Trophoblast cell (in vitro differentiated cells and primary cell): ENCODE measurements at regions not wholly inside any gene's neighbourhood (a gene's known extent, or its start where the extent isn't known, plus 50 kb on each side); places are given as distances from the start of the nearest gene placed in this dataset.

Source experiments
- DNase-seq, 2 donors: peaks; one replicate each; pipeline ENCODE4 v3.0.0-alpha.2; 2016
- H2AFZ ChIP-seq: 2 replicates; pipeline ENCODE4 v1.6.1; 2013; ENCODE audit warnings: low read length, moderate library complexity, mild to moderate bottlenecking; ENCODE audit not compliant: insufficient read depth, poor library complexity
- H2AK5ac ChIP-seq: 2 replicates; pipeline ENCODE4 v1.6.1; 2013; ENCODE audit warnings: mild to moderate bottlenecking, low read length
- H2BK120ac ChIP-seq: 2 replicates; pipeline ENCODE4 v1.6.1; 2013; ENCODE audit warnings: low read length, mild to moderate bottlenecking, moderate library complexity; ENCODE audit not compliant: insufficient read depth, poor library complexity
- H2BK12ac ChIP-seq: 2 replicates; pipeline ENCODE4 v1.6.1; 2013; ENCODE audit warnings: mild to moderate bottlenecking, low read length, moderate library complexity
- H2BK5ac ChIP-seq: 2 replicates; pipeline ENCODE4 v1.6.1; 2013; ENCODE audit warnings: low read length, low read depth, moderate library complexity, mild to moderate bottlenecking; ENCODE audit not compliant: poor library complexity
- H3K14ac ChIP-seq: 2 replicates; pipeline ENCODE4 v1.6.1; 2013; ENCODE audit warnings: mild to moderate bottlenecking, low read length
- H3K18ac ChIP-seq: 2 replicates; pipeline ENCODE4 v1.6.1; 2013; ENCODE audit warnings: mild to moderate bottlenecking, low read length
- H3K23ac ChIP-seq: 2 replicates; pipeline ENCODE4 v1.6.1; 2013; ENCODE audit warnings: low read length
- H3K27ac ChIP-seq: 2 replicates; pipeline ENCODE4 v1.5.1; 2013; ENCODE audit warnings: low read depth, mild to moderate bottlenecking, inconsistent platforms, low read length, moderate library complexity
- H3K27me3 ChIP-seq: 2 replicates; pipeline ENCODE4 v1.6.1; 2013; ENCODE audit warnings: inconsistent platforms, mild to moderate bottlenecking, low read length, moderate library complexity; ENCODE audit not compliant: insufficient read depth
- H3K36me3 ChIP-seq, 2 experiments: 1 replicate in 1 of 2; 2 replicates in 1 of 2; pipeline ENCODE4 v1.6.1; 2013; ENCODE audit warnings: low read length in 2 of 2, mild to moderate bottlenecking in 2 of 2, moderate library complexity in 1 of 2; ENCODE audit not compliant: insufficient read depth in 2 of 2, control insufficient read depth in 1 of 2
- H3K4ac ChIP-seq: 2 replicates; pipeline ENCODE4 v1.6.1; 2013; ENCODE audit warnings: low read depth, mild to moderate bottlenecking, low read length, moderate library complexity
- H3K4me1 ChIP-seq, 2 experiments: 1 replicate in 1 of 2; 2 replicates in 1 of 2; pipeline ENCODE4 v1.6.1; 2013; ENCODE audit warnings: low read length in 2 of 2, mild to moderate bottlenecking in 2 of 2, moderate library complexity in 1 of 2; ENCODE audit not compliant: insufficient read depth in 2 of 2, control insufficient read depth in 1 of 2
- H3K4me2 ChIP-seq: 2 replicates; pipeline ENCODE4 v1.6.1; 2013; ENCODE audit warnings: inconsistent platforms, mild to moderate bottlenecking, low read length, moderate library complexity
- H3K4me3 ChIP-seq: 2 replicates; pipeline ENCODE4 v1.5.1; 2013; ENCODE audit warnings: mild to moderate bottlenecking, low read depth, low read length, inconsistent platforms
- H3K79me1 ChIP-seq: one replicate; pipeline ENCODE4 v1.6.1; 2013; ENCODE audit warnings: low read length
- H3K79me2 ChIP-seq: 2 replicates; pipeline ENCODE4 v1.6.1; 2013; ENCODE audit warnings: low read length, mild to moderate bottlenecking; ENCODE audit not compliant: control insufficient read depth, insufficient read depth, poor library complexity
- H3K9ac ChIP-seq: 2 replicates; pipeline ENCODE4 v1.6.1; 2013; ENCODE audit warnings: mild to moderate bottlenecking, low read length
- H3K9me3 ChIP-seq: 2 replicates; pipeline ENCODE4 v1.6.1; 2013; ENCODE audit warnings: low read depth, mild to moderate bottlenecking, control low read depth, inconsistent platforms, low read length; ENCODE audit not compliant: insufficient read depth
- H4K12ac ChIP-seq: 2 replicates; pipeline ENCODE4 v1.6.1; 2013; ENCODE audit warnings: low read depth, mild to moderate bottlenecking, low read length, moderate library complexity
- H4K8ac ChIP-seq: 2 replicates; pipeline ENCODE4 v1.6.1; 2013; ENCODE audit warnings: low read depth, mild to moderate bottlenecking, low read length, moderate library complexity
- H4K91ac ChIP-seq: one replicate; pipeline ENCODE4 v1.6.1; 2013; ENCODE audit warnings: low read depth, mild to moderate bottlenecking, low read length, moderate library complexity
- whole genome bisulfite sequencing: extraction: QIAGEN DNeasy Blood & Tissue Kit; methylation state at CpG from one replicate; pipeline ENCODE4 v1.1.7; 2013; ENCODE audit warnings: missing lambda C conversion rate; ENCODE audit not compliant: insufficient read length, insufficient coverage; ENCODE audit errors: extremely low coverage; 5-methylcytosine and 5-hydroxymethylcytosine counted together

DNA sequence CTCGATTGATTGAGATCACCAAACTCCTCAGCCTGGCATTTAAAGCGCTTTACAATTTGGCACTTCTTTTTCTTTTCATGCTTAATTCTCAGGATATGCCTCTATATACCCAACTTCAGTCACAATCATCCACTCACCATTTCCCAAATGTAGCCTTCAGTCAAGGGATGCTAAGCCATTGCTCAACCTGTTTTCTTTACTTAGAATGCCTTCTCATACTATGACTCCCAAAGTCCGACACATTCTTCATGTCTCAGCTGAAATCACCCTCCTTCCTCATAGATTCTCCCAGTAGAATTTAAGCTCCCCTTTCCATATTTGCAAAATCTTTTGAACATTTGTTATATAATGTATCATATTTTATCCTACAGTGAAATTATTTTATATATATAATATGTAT lies 467.0 kb downstream of the LRIG3 start:
- H4K12ac ChIP-seq = no peak overlapping the region
- no CpG with 5 or more reads among the region's 3 CpGs for WGBS

GRCh38 chr12:58455136-58455535 lies 465.2 kb downstream of the LRIG3 start:
- no peak overlapping the region for H2BK12ac ChIP-seq
- no peaks in the 10 kb centered on the region for H3K79me2 ChIP-seq
- no peaks in the 10 kb centered on the region for H3K79me1 ChIP-seq
- no peak overlapping the region for H3K18ac ChIP-seq
- H4K8ac ChIP-seq = no peak overlapping the region
- H3K9me3 ChIP-seq = no peaks in the 10 kb centered on the region
- H4K12ac ChIP-seq = no peak overlapping the region
- no peaks in the 10 kb centered on the region for H3K27me3 ChIP-seq
- H3K9ac ChIP-seq = no peak overlapping the region
- H2AK5ac ChIP-seq = no peak overlapping the region
- H2BK5ac ChIP-seq = no peak overlapping the region
- H2BK120ac ChIP-seq = no peak overlapping the region
- H4K91ac ChIP-seq = no peak overlapping the region
- H3K27ac ChIP-seq = no peak overlapping the region
- H3K4me1 ChIP-seq = no peaks in the 10 kb centered on the region
- peak in 1 of 2 donors; percentile 10 for DNase-seq
- no CpG with 5 or more reads among the region's 1 CpG for WGBS
- no peak overlapping the region for H3K4me3 ChIP-seq
- no peaks in the 10 kb centered on the region for H3K36me3 ChIP-seq
- no peak overlapping the region for H3K4ac ChIP-seq
- no peak overlapping the region for H3K23ac ChIP-seq
- no peak overlapping the region for H3K14ac ChIP-seq
- H3K4me2 ChIP-seq = no peak overlapping the region
- no peak overlapping the region for H2AFZ ChIP-seq

More for the DNA sequence above, 467.0 kb downstream of the LRIG3 start:
- no peaks in the 10 kb centered on the region for H3K79me2 ChIP-seq
- no peaks in the 10 kb centered on the region for H3K4me1 ChIP-seq
- no peaks in the 10 kb centered on the region for H3K27me3 ChIP-seq
- no peak overlapping the region for H2BK120ac ChIP-seq
- no peak for DNase-seq
- H3K14ac ChIP-seq = no peak overlapping the region
- no peak overlapping the region for H2BK5ac ChIP-seq
- no peak overlapping the region for H3K4me3 ChIP-seq
- H3K9ac ChIP-seq = no peak overlapping the region
- H3K79me1 ChIP-seq = no peaks in the 10 kb centered on the region
- no peak overlapping the region for H2AK5ac ChIP-seq
- no peak overlapping the region for H4K91ac ChIP-seq
- H4K8ac ChIP-seq = no peak overlapping the region
- no peaks in the 10 kb centered on the region for H3K36me3 ChIP-seq
- H3K23ac ChIP-seq = no peak overlapping the region
- no peaks in the 10 kb centered on the region for H3K9me3 ChIP-seq
- no peak overlapping the region for H3K4ac ChIP-seq
- no peak overlapping the region for H2AFZ ChIP-seq
- H3K18ac ChIP-seq = no peak overlapping the region
- no peak overlapping the region for H3K4me2 ChIP-seq
- H3K27ac ChIP-seq = no peak overlapping the region
- no peak overlapping the region for H2BK12ac ChIP-seq

DNA sequence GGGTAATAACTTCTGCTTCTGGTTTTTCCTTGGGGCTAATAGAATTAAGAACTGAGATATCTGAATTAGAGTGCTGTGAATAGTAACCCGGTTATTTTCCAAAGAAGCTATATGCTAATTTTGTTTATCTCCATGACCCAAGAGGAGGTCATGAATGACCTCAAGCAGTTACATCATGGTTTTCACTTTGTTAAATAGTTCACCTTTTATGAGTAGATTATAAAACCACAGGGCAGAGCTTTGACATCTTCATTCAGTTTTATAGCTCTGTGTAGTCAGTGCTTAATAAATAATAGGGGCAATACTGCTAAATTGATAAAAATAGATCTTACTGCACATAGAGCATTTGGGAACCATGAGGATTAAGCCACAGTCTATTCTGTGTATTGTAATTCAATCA lies 462.2 kb downstream of the LRIG3 start:
- no CpG with 5 or more reads among the region's 1 CpG for WGBS
- H3K9ac ChIP-seq = no peak overlapping the region

GRCh38 chr12:58459191-58459590 lies 461.1 kb downstream of the LRIG3 start:
- H2BK120ac ChIP-seq = no peak overlapping the region
- H3K4me1 ChIP-seq = no peaks in the 10 kb centered on the region
- no peak overlapping the region for H2BK12ac ChIP-seq
- H3K79me2 ChIP-seq = no peaks in the 10 kb centered on the region
- H3K4ac ChIP-seq = no peak overlapping the region
- H3K36me3 ChIP-seq = no peaks in the 10 kb centered on the region
- H3K4me2 ChIP-seq = no peak overlapping the region
- H3K27me3 ChIP-seq = no peaks in the 10 kb centered on the region
- no peak overlapping the region for H2AK5ac ChIP-seq
- no peak for DNase-seq
- no peaks in the 10 kb centered on the region for H3K79me1 ChIP-seq
- no peak overlapping the region for H4K8ac ChIP-seq
- no peak overlapping the region for H2AFZ ChIP-seq
- H3K14ac ChIP-seq = no peak overlapping the region
- no peak overlapping the region for H3K23ac ChIP-seq
- no peak overlapping the region for H2BK5ac ChIP-seq
- no peak overlapping the region for H4K12ac ChIP-seq
- H3K27ac ChIP-seq = no peak overlapping the region
- H4K91ac ChIP-seq = no peak overlapping the region
- no peak overlapping the region for H3K18ac ChIP-seq
- H3K4me3 ChIP-seq = no peak overlapping the region
- no peaks in the 10 kb centered on the region for H3K9me3 ChIP-seq
- no peak overlapping the region for H3K9ac ChIP-seq

More for the DNA sequence above, 462.2 kb downstream of the LRIG3 start:
- H3K4ac ChIP-seq = no peak overlapping the region
- no peak overlapping the region for H4K12ac ChIP-seq
- H3K4me1 ChIP-seq = no peaks in the 10 kb centered on the region
- peak in 1 of 2 donors; percentile 4 for DNase-seq
- H3K18ac ChIP-seq = no peak overlapping the region
- H3K79me2 ChIP-seq = no peaks in the 10 kb centered on the region
- H4K8ac ChIP-seq = no peak overlapping the region
- no peaks in the 10 kb centered on the region for H3K9me3 ChIP-seq
- H3K79me1 ChIP-seq = no peaks in the 10 kb centered on the region
- H3K23ac ChIP-seq = no peak overlapping the region
- no peak overlapping the region for H3K14ac ChIP-seq
- H2AFZ ChIP-seq = no peak overlapping the region
- no peak overlapping the region for H4K91ac ChIP-seq
- H3K27me3 ChIP-seq = no peaks in the 10 kb centered on the region
- no peak overlapping the region for H3K4me3 ChIP-seq
- no peak overlapping the region for H2BK12ac ChIP-seq
- H3K27ac ChIP-seq = no peak overlapping the region
- H2AK5ac ChIP-seq = no peak overlapping the region
- H2BK120ac ChIP-seq = no peak overlapping the region
- H2BK5ac ChIP-seq = no peak overlapping the region
- H3K36me3 ChIP-seq = no peaks in the 10 kb centered on the region
- no peak overlapping the region for H3K4me2 ChIP-seq
